Thoracic aorta (tissue), 2 donors: ENCODE measurements at regions not wholly inside any gene's neighbourhood (a gene's known extent, or its start where the extent isn't known, plus 50 kb on each side); places are given as distances from the start of the nearest gene placed in this dataset.

Experiments
- ATAC-seq: fragments of 150-250 bp; one replicate; pipeline ENCODE4 v1.8.0; 2017; ENCODE audit warnings: low read depth; ENCODE audit not compliant: insufficient number of reproducible peaks, low FRiP score
- DNase-seq: peaks from one replicate; pipeline ENCODE4 v3.0.0-alpha.2; 2020; ENCODE audit warnings: low spot score
- H3K27ac ChIP-seq, 2 donors: fragments of 200-600 bp; sonication (generic); 1 replicate in 1 of 2; 2 replicates in 1 of 2; pipeline ENCODE4 v1.5.1; 2016; ENCODE audit warnings: mild to moderate bottlenecking in 2 of 2, moderate library complexity in 2 of 2
- H3K27me3 ChIP-seq: fragments of 200-600 bp; sonication (generic); replicated peaks from 2 replicates; pipeline ENCODE4 v1.6.0; 2016; ENCODE audit warnings: mild to moderate bottlenecking; ENCODE audit not compliant: insufficient read depth
- H3K36me3 ChIP-seq: fragments of 200-600 bp; sonication (generic); one replicate; pipeline ENCODE4 v1.5.1; 2016
- H3K4me1 ChIP-seq, 2 donors: fragments of 200-600 bp; sonication (generic); 1 replicate in 1 of 2; 2 replicates in 1 of 2; pipeline versions ENCODE4 v1.5.1 to v1.6.0; 2016; ENCODE audit warnings: low read depth in 2 of 2, mild to moderate bottlenecking in 1 of 2; ENCODE audit not compliant: control insufficient read depth in 1 of 2
- H3K4me3 ChIP-seq: fragments of 200-600 bp; sonication (generic); 2 replicates; pipeline ENCODE4 v1.5.1; 2016; ENCODE audit warnings: mild to moderate bottlenecking
- H3K9me3 ChIP-seq: fragments of 200-600 bp; sonication (generic); 2 replicates; pipeline ENCODE4 v1.5.1; 2016
- TF ChIP-seq, protein P1 (sequence below): fragments of 200-600 bp; sonication (generic); IDR thresholded peaks from one replicate; pipeline ENCODE4 v1.5.1; 2019; ENCODE audit warnings: antibody characterized with exemption

DNA sequence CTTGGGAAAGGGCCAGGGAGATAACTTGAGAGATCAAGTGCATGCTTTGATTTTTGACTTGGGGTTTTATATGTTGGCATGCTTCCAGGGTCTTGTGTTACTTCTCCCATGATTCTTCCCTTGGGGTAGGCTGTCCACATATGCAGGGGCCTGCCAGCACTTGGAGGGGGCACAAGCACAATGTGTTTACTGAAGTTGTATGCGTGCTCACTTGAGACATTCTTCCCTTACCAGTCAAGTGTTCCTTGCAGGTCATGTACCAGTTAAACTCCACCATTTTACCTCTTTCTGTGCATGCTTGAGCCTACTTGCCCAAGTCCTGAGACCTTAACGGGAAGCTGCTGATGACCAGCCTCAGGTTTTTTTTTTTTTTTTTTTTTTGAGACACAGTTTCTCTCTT lies 1880.5 kb downstream of the ARAP2 start:
- TF ChIP-seq, protein P1, sequence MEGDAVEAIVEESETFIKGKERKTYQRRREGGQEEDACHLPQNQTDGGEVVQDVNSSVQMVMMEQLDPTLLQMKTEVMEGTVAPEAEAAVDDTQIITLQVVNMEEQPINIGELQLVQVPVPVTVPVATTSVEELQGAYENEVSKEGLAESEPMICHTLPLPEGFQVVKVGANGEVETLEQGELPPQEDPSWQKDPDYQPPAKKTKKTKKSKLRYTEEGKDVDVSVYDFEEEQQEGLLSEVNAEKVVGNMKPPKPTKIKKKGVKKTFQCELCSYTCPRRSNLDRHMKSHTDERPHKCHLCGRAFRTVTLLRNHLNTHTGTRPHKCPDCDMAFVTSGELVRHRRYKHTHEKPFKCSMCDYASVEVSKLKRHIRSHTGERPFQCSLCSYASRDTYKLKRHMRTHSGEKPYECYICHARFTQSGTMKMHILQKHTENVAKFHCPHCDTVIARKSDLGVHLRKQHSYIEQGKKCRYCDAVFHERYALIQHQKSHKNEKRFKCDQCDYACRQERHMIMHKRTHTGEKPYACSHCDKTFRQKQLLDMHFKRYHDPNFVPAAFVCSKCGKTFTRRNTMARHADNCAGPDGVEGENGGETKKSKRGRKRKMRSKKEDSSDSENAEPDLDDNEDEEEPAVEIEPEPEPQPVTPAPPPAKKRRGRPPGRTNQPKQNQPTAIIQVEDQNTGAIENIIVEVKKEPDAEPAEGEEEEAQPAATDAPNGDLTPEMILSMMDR, result no peak
- no peaks in the 10 kb centered on the region for H3K36me3 ChIP-seq
- DNase-seq (no peak), ATAC-seq (no peak)
- H3K4me3 ChIP-seq, result no peak overlapping the region
- H3K27ac ChIP-seq, result no peak overlapping the region
- no peaks in the 10 kb centered on the region for H3K9me3 ChIP-seq
- H3K27me3 ChIP-seq, result no peaks in the 10 kb centered on the region
- no peaks in the 10 kb centered on the region for H3K4me1 ChIP-seq

DNA sequence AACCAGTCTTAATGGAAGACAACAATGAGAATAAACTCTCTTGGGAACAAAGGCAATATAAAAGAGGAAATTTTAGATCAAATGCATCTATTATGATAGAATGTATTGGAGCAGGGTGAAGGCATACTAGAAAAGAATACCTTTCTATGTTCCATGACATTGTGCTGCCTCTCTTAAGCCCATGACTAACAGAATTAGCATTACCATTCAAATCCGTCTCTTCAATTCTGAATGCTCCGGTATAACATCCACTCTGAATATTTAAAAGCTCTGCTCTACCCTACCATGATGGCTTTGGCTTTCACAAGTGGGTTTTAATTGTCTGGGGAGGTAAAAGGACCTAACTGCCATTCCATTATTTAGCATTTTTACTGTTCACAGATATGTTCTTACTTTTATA lies 1878.4 kb downstream of the ARAP2 start:
- no peaks in the 10 kb centered on the region for H3K4me1 ChIP-seq
- H3K27ac ChIP-seq, result no peak overlapping the region
- no peaks in the 10 kb centered on the region for H3K27me3 ChIP-seq
- DNase-seq (no peak), ATAC-seq (no peak)
- H3K9me3 ChIP-seq, result no peaks in the 10 kb centered on the region
- H3K36me3 ChIP-seq, result no peaks in the 10 kb centered on the region
- TF ChIP-seq, protein P1, result no peak
- no peak overlapping the region for H3K4me3 ChIP-seq

DNA sequence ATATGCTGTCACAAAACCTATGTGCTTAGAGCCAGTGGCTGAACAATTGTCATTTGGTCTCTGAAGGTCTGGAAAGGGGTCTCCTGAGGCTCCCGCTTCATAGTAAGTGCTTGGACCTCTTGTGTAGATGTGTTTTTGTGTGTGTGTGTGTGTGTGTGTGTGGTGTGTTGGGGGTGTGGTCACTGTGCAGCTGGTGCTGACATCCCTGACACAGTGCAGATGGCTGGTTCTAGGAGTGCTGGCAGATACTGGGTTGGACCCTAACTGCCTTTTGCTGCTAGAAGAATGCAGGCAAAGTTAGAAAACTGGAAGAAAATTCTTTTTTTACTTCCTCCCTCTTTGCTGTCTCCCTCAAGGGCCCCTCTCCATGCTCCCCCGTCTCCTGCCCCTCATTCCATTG lies 1872.6 kb downstream of the ARAP2 start:
- Histone ChIP-seq H3K27me3 (no peaks in the 10 kb centered on the region), H3K36me3 (no peaks in the 10 kb centered on the region), H3K27ac (no peak overlapping the region), H3K9me3 (no peaks in the 10 kb centered on the region), H3K4me3 (no peak overlapping the region), H3K4me1 (no peaks in the 10 kb centered on the region)
- ATAC-seq (no peak), DNase-seq (no peak)
- TF ChIP-seq, protein P1, result no peak

DNA sequence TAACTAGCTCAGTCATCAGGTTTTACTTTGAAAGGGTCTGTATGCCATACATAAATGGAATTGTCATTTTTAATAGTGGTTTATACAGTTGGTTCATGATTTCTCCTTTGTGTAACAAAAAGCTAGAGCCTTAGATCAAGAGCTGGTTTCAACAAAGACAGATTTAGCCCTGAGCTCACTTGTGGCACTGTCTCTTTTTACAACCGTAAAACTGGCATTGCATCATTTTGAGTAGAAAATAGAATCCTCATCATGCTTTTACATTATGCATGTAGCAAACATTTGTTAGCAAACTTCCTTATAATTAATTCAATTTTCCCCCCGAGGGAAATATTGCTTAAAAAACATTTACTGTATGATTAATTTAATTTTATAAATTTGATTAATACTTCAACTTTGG lies 1871.5 kb downstream of the ARAP2 start:
- Histone ChIP-seq H3K4me3 (no peak overlapping the region), H3K27ac (no peak overlapping the region), H3K4me1 (no peaks in the 10 kb centered on the region), H3K36me3 (no peaks in the 10 kb centered on the region), H3K27me3 (no peaks in the 10 kb centered on the region), H3K9me3 (no peaks in the 10 kb centered on the region)
- DNase-seq, result no peak
- TF ChIP-seq, protein P1, result no peak
- ATAC-seq, result no peak

DNA sequence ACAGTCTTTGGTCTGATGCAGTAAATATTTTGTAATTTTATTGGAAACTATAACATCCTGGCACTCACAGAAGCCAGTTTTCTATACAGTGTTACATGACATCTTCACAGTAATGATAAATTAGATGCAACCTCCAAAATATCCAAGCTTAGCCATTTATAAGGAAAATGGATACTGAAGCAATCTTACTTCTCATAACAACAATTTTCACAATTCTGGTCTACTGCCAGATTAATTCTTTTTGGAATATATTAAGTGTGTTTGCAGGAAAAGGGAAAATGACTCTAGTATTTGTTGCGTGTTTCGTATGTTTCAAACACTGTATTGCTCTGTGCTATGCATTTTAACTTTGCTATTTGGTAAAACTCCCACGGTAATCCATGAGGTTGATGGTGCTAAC lies 1870.9 kb downstream of the ARAP2 start:
- TF ChIP-seq, protein P1, result no peak
- Histone ChIP-seq H3K9me3 (no peaks in the 10 kb centered on the region), H3K4me3 (no peak overlapping the region), H3K36me3 (no peaks in the 10 kb centered on the region), H3K27ac (no peak overlapping the region), H3K4me1 (no peaks in the 10 kb centered on the region), H3K27me3 (no peaks in the 10 kb centered on the region)
- no peak for DNase-seq
- no peak for ATAC-seq
